ENCODE measurements at regions not wholly inside any gene's neighbourhood (a gene's known extent, or its start where the extent isn't known, plus 50 kb on each side); places are given as distances from the start of the nearest gene placed in this dataset.

DNA sequence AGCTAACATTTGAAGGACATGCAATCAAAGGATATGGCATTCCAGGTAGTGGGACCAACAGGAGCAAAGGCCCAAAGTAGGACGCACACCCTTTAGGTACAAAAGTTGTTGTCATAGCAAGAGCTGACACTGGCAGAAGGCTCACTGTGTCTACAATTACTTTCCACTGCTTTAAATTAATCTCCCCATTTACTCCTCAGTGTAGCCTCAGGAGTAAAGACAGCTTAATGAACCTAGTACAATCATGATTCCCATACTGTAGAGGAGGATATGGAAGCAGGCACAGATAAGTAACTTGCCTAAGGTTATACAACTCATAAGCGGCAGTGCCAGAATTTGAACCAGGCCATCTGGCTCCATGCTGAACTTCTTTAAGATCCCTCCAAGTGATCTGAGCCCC is 212.9 kb upstream of the SFSWAP start:
- no peaks in the 10 kb centered on the region for H3K36me3 ChIP-seq
- no peak for DNase-seq (ENCODE audit: low spot score in 2 of 2)
- H3K4me3 ChIP-seq = no peak overlapping the region
- TF ChIP-seq, protein P1, sequence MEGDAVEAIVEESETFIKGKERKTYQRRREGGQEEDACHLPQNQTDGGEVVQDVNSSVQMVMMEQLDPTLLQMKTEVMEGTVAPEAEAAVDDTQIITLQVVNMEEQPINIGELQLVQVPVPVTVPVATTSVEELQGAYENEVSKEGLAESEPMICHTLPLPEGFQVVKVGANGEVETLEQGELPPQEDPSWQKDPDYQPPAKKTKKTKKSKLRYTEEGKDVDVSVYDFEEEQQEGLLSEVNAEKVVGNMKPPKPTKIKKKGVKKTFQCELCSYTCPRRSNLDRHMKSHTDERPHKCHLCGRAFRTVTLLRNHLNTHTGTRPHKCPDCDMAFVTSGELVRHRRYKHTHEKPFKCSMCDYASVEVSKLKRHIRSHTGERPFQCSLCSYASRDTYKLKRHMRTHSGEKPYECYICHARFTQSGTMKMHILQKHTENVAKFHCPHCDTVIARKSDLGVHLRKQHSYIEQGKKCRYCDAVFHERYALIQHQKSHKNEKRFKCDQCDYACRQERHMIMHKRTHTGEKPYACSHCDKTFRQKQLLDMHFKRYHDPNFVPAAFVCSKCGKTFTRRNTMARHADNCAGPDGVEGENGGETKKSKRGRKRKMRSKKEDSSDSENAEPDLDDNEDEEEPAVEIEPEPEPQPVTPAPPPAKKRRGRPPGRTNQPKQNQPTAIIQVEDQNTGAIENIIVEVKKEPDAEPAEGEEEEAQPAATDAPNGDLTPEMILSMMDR (IDR thresholded peaks at IDR 0.05) = no peak
- H3K4me1 ChIP-seq = no peaks in the 10 kb centered on the region
- no peaks in the 10 kb centered on the region for H3K9me3 ChIP-seq
- intact Hi-C loops (cut with DNase I) = no loop called here
- H3K27ac ChIP-seq = no peak overlapping the region
- no peaks in the 10 kb centered on the region for H3K27me3 ChIP-seq

DNA sequence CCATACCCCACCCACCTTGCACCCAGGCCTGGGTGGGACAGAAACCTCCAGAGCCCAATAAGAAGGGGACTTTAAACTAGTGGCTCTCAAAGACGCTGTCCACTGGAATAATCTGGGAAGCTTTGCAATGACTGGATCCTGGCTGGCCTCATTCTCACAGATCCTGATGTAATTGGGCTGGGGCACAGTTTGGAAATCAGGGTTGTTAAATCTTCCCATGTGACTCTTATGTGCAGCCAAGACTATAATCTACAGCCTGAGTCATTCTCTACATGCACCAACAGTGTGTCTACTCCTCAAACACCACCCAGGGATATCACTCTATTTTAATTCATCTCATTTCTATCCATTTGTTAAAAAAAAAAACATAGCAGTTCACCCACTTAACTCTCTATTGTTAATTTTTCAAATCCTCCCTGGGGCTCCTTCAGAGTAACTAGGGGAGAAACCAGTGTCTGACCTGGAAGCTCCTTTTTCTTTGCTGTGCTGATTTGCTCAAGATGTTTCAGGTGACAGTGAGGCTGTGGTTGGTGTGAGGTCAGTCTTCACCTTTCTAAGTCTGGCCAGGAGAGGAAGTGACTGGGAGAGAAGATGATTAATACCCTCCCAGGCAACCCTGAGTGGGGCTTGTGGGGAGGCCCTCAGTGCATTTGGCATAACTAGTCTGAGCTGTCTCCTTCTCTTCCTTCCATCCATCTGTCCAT is 211.6 kb upstream of the SFSWAP start:
- intact Hi-C loops (cut with DNase I) = no loop called here
- H3K4me3 ChIP-seq = no peak overlapping the region
- no peak for DNase-seq (ENCODE audit: low spot score in 2 of 2)
- no peaks in the 10 kb centered on the region for H3K36me3 ChIP-seq
- H3K27me3 ChIP-seq = no peaks in the 10 kb centered on the region
- TF ChIP-seq, protein P1 (IDR thresholded peaks at IDR 0.05) = no peak
- H3K9me3 ChIP-seq = no peaks in the 10 kb centered on the region
- no peaks in the 10 kb centered on the region for H3K4me1 ChIP-seq
- H3K27ac ChIP-seq = no peak overlapping the region

DNA sequence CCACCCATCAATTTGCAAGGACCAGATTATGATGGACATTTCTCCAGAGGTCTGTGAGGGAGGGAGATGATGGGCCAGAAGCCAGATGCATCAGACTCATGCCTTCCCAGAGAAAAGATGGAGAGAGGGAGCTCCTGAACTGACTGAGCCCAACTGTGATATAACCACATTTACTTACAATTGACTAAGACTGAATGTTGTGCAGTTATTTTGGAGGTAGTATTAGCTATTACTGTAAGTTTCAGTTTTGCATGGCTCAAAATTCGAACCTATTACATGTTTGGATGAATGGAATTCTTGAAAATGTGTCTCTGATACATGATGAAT is 211.1 kb upstream of the SFSWAP start:
- no peaks in the 10 kb centered on the region for H3K9me3 ChIP-seq
- intact Hi-C loops (cut with DNase I) = no loop called here
- TF ChIP-seq, protein P1 (IDR thresholded peaks at IDR 0.05) = no peak

DNA sequence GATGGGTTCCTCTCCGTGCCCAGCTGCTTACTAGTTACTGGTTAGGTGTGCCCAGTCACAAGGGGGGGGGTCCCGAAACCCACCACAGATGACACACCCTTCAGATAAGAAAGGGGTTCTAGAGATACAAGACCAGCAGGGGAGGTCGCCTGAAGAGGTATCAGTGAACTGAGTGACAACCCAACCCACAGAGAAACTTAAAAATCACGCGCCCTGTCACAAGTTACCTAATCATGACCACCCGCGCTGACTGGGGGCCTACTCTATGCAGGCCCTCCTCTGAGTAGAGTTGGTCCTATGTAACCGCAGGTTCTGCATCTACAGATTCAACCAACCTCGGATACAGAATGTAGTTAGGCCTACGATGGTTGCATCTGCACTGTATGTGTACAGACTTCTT is 210.3 kb upstream of the SFSWAP start:
- TF ChIP-seq, protein P1 (IDR thresholded peaks at IDR 0.05) = no peak
- Histone ChIP-seq H3K27ac (no peak overlapping the region), H3K4me1 (no peaks in the 10 kb centered on the region), H3K4me3 (no peak overlapping the region), H3K36me3 (no peaks in the 10 kb centered on the region), H3K9me3 (no peaks in the 10 kb centered on the region), H3K27me3 (no peaks in the 10 kb centered on the region)
- no peak for DNase-seq (ENCODE audit: low spot score in 2 of 2)
- intact Hi-C loops (cut with DNase I) = no loop called here

More for the DNA sequence above, 211.1 kb upstream of the SFSWAP start:
- no peak overlapping the region for H3K27ac ChIP-seq
- no peaks in the 10 kb centered on the region for H3K27me3 ChIP-seq
- H3K36me3 ChIP-seq = no peaks in the 10 kb centered on the region
- DNase-seq (ENCODE audit: low spot score in 2 of 2) = no peak
- H3K4me3 ChIP-seq = no peak overlapping the region
- no peaks in the 10 kb centered on the region for H3K4me1 ChIP-seq

DNA sequence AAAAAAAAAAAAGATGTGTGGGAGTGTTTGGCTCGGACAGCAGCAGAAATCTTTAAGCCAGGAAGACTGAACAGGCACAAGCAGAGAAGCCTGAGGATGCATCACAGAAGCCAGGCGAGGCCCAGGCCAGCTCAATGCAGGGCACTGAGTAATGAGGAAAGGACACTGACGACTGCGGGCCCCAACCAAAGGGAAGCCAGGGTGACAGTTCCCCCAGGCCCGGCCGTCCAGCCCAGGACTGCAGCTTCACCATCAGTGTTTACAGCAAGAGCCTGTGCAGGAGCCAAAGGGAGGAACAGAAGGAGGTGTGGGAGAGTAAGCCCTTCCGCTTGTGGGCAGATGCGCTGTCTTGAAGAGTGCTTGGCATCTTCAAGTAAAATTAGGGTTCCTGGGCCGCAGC is 205.3 kb upstream of the SFSWAP start:
- no peaks in the 10 kb centered on the region for H3K9me3 ChIP-seq
- no peak overlapping the region for H3K4me3 ChIP-seq
- H3K36me3 ChIP-seq = no peaks in the 10 kb centered on the region
- H3K27ac ChIP-seq = no peak overlapping the region
- no peaks in the 10 kb centered on the region for H3K4me1 ChIP-seq
- H3K27me3 ChIP-seq = no peaks in the 10 kb centered on the region
- DNase-seq (ENCODE audit: low spot score in 2 of 2) = no peak
- intact Hi-C loops (cut with DNase I) = no loop called here
- TF ChIP-seq, protein P1 (IDR thresholded peaks at IDR 0.05) = no peak

DNA sequence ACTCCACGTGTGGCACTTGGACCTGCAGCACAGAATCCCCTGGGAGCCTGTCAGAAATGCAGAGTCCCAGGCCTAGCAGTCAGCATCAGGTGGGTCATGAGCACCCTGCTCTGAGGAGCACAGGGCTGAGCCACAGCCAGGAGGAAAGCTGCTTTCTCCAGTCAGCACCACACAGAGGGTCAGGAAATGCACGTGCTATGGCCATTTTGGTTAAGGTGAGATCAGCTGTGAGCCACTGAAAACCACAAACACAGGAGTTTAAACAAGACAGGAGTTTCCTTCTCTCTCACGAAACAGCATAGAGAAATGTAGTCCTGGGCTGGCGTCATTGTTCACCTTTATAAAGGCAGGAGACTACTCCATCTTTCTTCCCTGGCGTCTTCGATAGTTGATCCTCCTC is 204.5 kb upstream of the SFSWAP start:
- DNase-seq (ENCODE audit: low spot score in 2 of 2) = no peak
- Histone ChIP-seq H3K27me3 (no peaks in the 10 kb centered on the region), H3K36me3 (no peaks in the 10 kb centered on the region), H3K27ac (no peak overlapping the region), H3K4me3 (no peak overlapping the region), H3K4me1 (no peaks in the 10 kb centered on the region), H3K9me3 (no peaks in the 10 kb centered on the region)
- intact Hi-C loops (cut with DNase I) = no loop called here
- TF ChIP-seq, protein P1 (IDR thresholded peaks at IDR 0.05) = no peak

All from ascending aorta (tissue), 2 donors.